NCI-H69 (cell line): ENCODE measurements at regions not wholly inside any gene's neighbourhood (a gene's known extent, or its start where the extent isn't known, plus 50 kb on each side); places are given as distances from the start of the nearest gene placed in this dataset.
"Not testable (repeated sequence)": the region's sequence is repeated elsewhere in the genome, so short reads cannot be mapped to it uniquely, and the experiment has no call there.

Experiments
- DNase-seq: peaks from one replicate; lab custom pipeline; 2025; lab: John Stamatoyannopoulos, UW

- DNase-seq, result no peak
These were observed 317.3 kb upstream of the TFPI start for GRCh38 chr2:187871506-187871905.

- DNase-seq, result peak; percentile 1
These were observed 318.9 kb upstream of the TFPI start for GRCh38 chr2:187873132-187873531.

GRCh38 chr2:187874786-187875185, 320.6 kb upstream of the TFPI start:
- no peak for DNase-seq

GRCh38 chr2:187875261-187876141, 321.3 kb upstream of the TFPI start:
- peak; percentile 1 for DNase-seq

GRCh38 chr2:187876554-187876953, 322.3 kb upstream of the TFPI start:
- DNase-seq, result no peak

- no peak for DNase-seq
These were observed 323.2 kb upstream of the TFPI start for GRCh38 chr2:187877391-187877790.

GRCh38 chr2:187878112-187878511, 323.9 kb upstream of the TFPI start:
- no peak for DNase-seq

- DNase-seq, result no peak
These were observed 325.3 kb upstream of the TFPI start for GRCh38 chr2:187879491-187879890.

- no peak for DNase-seq
These were observed 329.8 kb upstream of the TFPI start for GRCh38 chr2:187884003-187884402.

- DNase-seq, result peak; percentile 26
These were observed 336.5 kb upstream of the TFPI start for GRCh38 chr2:187890690-187891089.

- no peak for DNase-seq
These were observed 345.8 kb upstream of the TFPI start for GRCh38 chr2:187900021-187900420.

- DNase-seq, result no peak
These were observed 351.8 kb upstream of the TFPI start for GRCh38 chr2:187906021-187906420.

- not testable (repeated sequence) for DNase-seq
These were observed 356.7 kb upstream of the TFPI start for GRCh38 chr2:187910922-187911321.

- no peak for DNase-seq
These were observed 358.7 kb upstream of the TFPI start for GRCh38 chr2:187912950-187913349.

- peak; percentile 84 for DNase-seq
These were observed 361.6 kb upstream of the TFPI start for GRCh38 chr2:187915810-187916209.

- DNase-seq, result no peak
These were observed 362.6 kb upstream of the TFPI start for GRCh38 chr2:187916799-187917198.

GRCh38 chr2:187917535-187917934, 363.3 kb upstream of the TFPI start:
- DNase-seq, result no peak

GRCh38 chr2:187918996-187919821, 365.0 kb upstream of the TFPI start:
- DNase-seq, result peak; percentile 25

GRCh38 chr2:187920511-187920910, 366.3 kb upstream of the TFPI start:
- no peak for DNase-seq

GRCh38 chr2:187922846-187923245, 368.6 kb upstream of the TFPI start:
- peak; percentile 1 for DNase-seq

GRCh38 chr2:187924293-187924692, 367.4 kb upstream of the GULP1 start:
- no peak for DNase-seq

- no peak for DNase-seq
These were observed 357.4 kb upstream of the GULP1 start for GRCh38 chr2:187934236-187934635.

- no peak for DNase-seq
These were observed 357.0 kb upstream of the GULP1 start for GRCh38 chr2:187934692-187935091.
